Muscle of arm (tissue), 1 donor: ENCODE measurements at regions not wholly inside any gene's neighbourhood (a gene's known extent, or its start where the extent isn't known, plus 50 kb on each side); places are given as distances from the start of the nearest gene placed in this dataset.

Source experiments
- DNase-seq: peaks from one replicate; pipeline ENCODE4 v3.0.0-alpha.2; 2013

- DNase-seq, result no peak
Measured at GRCh38 chr9:120292606-120293005, 287.4 kb downstream of the CDK5RAP2 start.

GRCh38 chr9:120291050-120291449 is 288.9 kb downstream of the CDK5RAP2 start:
- DNase-seq, result peak; percentile 15

GRCh38 chr9:120289990-120290975 is 289.7 kb downstream of the CDK5RAP2 start:
- peak; percentile 8 for DNase-seq

GRCh38 chr9:120289098-120289497 is 290.9 kb downstream of the CDK5RAP2 start:
- DNase-seq, result no peak

- no peak for DNase-seq
Measured at GRCh38 chr9:120286530-120286929, 293.4 kb downstream of the CDK5RAP2 start.

GRCh38 chr9:120284821-120285220 is 295.1 kb downstream of the CDK5RAP2 start:
- no peak for DNase-seq

- DNase-seq, result no peak
Measured at GRCh38 chr9:120281665-120282064, 298.3 kb downstream of the CDK5RAP2 start.

GRCh38 chr9:120267929-120268328 is 312.0 kb downstream of the CDK5RAP2 start:
- no peak for DNase-seq

GRCh38 chr9:120265791-120266190 is 314.2 kb downstream of the CDK5RAP2 start:
- DNase-seq, result no peak

GRCh38 chr9:120264528-120264927 is 315.4 kb downstream of the CDK5RAP2 start:
- DNase-seq, result no peak

GRCh38 chr9:120263836-120264235 is 316.1 kb downstream of the CDK5RAP2 start:
- no peak for DNase-seq

GRCh38 chr9:120261419-120261818 is 318.5 kb downstream of the CDK5RAP2 start:
- no peak for DNase-seq

- DNase-seq, result no peak
Measured at GRCh38 chr9:120259100-120259499, 320.9 kb downstream of the CDK5RAP2 start.

GRCh38 chr9:120258096-120258495 is 321.9 kb downstream of the CDK5RAP2 start:
- DNase-seq, result no peak

- DNase-seq, result no peak
Measured at GRCh38 chr9:120257483-120257882, 322.5 kb downstream of the CDK5RAP2 start.

GRCh38 chr9:120256146-120256545 is 323.8 kb downstream of the CDK5RAP2 start:
- no peak for DNase-seq

GRCh38 chr9:120252248-120252647 is 327.7 kb downstream of the CDK5RAP2 start:
- no peak for DNase-seq

- DNase-seq, result no peak
Measured at GRCh38 chr9:120242116-120242811, 337.7 kb downstream of the CDK5RAP2 start.

GRCh38 chr9:120236596-120236995 is 343.4 kb downstream of the CDK5RAP2 start:
- no peak for DNase-seq

- DNase-seq, result no peak
Measured at GRCh38 chr9:120235081-120235480, 344.9 kb downstream of the CDK5RAP2 start.

- no peak for DNase-seq
Measured at GRCh38 chr9:120230227-120230626, 349.7 kb downstream of the CDK5RAP2 start.

- no peak for DNase-seq
Measured at GRCh38 chr9:120221844-120222243, 358.1 kb downstream of the CDK5RAP2 start.

GRCh38 chr9:120214332-120214731 is 365.6 kb downstream of the CDK5RAP2 start:
- no peak for DNase-seq
